WTC11 (cell line): ENCODE measurements at regions not wholly inside any gene's neighbourhood (a gene's known extent, or its start where the extent isn't known, plus 50 kb on each side); places are given as distances from the start of the nearest gene placed in this dataset.

Experiments
- AR ChIP-seq: fragments of 250-450 bp; sonication (Bioruptor Pico); IDR thresholded peaks from 2 replicates; pipeline ENCODE4 v1.9.0; 2021; ENCODE audit warnings: mild to moderate bottlenecking
- ATF1 ChIP-seq: sonication (generic); formaldehyde crosslinking; IDR thresholded peaks from 2 replicates; pipeline ENCODE4 v1.8.1; 2023; ENCODE audit warnings: mild to moderate bottlenecking, moderate library complexity, missing genetic modification reagents
- CTCF ChIP-seq: fragments of 200-600 bp; IDR thresholded peaks from 2 replicates; pipeline ENCODE4 v1.8.0; 2022; ENCODE audit warnings: antibody characterized with exemption
- ERG ChIP-seq: fragments of 250-450 bp; sonication (Bioruptor Pico); IDR thresholded peaks from 2 replicates; pipeline ENCODE4 v1.8.0; 2021; ENCODE audit warnings: mild to moderate bottlenecking
- FOXJ3 ChIP-seq: sonication (generic); formaldehyde crosslinking; IDR thresholded peaks from 2 replicates; pipeline ENCODE4 v1.9.0; 2021; ENCODE audit warnings: missing genetic modification reagents, mild to moderate bottlenecking, borderline replicate concordance
- FOXP1 ChIP-seq: sonication (generic); formaldehyde crosslinking; IDR thresholded peaks from 2 replicates; pipeline ENCODE4 v1.8.0; 2022; ENCODE audit warnings: missing genetic modification reagents, mild to moderate bottlenecking, moderate library complexity, borderline replicate concordance
- JUN ChIP-seq: sonication (generic); formaldehyde crosslinking; IDR thresholded peaks from 2 replicates; pipeline ENCODE4 v1.8.0; 2023; ENCODE audit warnings: mild to moderate bottlenecking, missing genetic modification reagents
- NR2C2 ChIP-seq: sonication (generic); formaldehyde crosslinking; IDR thresholded peaks from 2 replicates; pipeline ENCODE4 v1.8.0; 2022; ENCODE audit warnings: mild to moderate bottlenecking, missing genetic modification reagents
- OVOL2 ChIP-seq: fragments of 250-450 bp; sonication (Bioruptor Pico); IDR thresholded peaks from 2 replicates; pipeline ENCODE4 v1.9.0; 2021; ENCODE audit warnings: mild to moderate bottlenecking, borderline replicate concordance
- ZNF423 ChIP-seq: fragments of 250-450 bp; sonication (Bioruptor Pico); IDR thresholded peaks from 2 replicates; pipeline ENCODE4 v2.1.2; 2022; ENCODE audit warnings: mild to moderate bottlenecking, moderate library complexity

GRCh38 chr9:30582240-30582639 is 1802.2 kb upstream of the ACO1 start:
- no peak for TF ChIP-seq ATF1 (CRISPR knock-in tag)
- TF ChIP-seq OVOL2 (CRISPR knock-in tag) = no peak
- TF ChIP-seq AR (CRISPR knock-in tag) = no peak
- no peak for TF ChIP-seq ERG (CRISPR knock-in tag)
- TF ChIP-seq CTCF = no peak
- TF ChIP-seq JUN (CRISPR knock-in tag) = no peak
- no peak for TF ChIP-seq NR2C2 (CRISPR knock-in tag)
- no peak for TF ChIP-seq FOXJ3
- no peak for TF ChIP-seq ZNF423 (CRISPR knock-in tag)
- TF ChIP-seq FOXP1 (CRISPR knock-in tag) = no peak
